PFSK-1 (cell line): ENCODE measurements at regions not wholly inside any gene's neighbourhood (a gene's known extent, or its start where the extent isn't known, plus 50 kb on each side); places are given as distances from the start of the nearest gene placed in this dataset.

ENCODE experiments used
- FOXP2 ChIP-seq: optimal IDR thresholded peaks from 2 replicates; pipeline ENCODE3; 2011; ENCODE audit warnings: borderline replicate concordance, control low read depth, inconsistent platforms; ENCODE audit not compliant: insufficient read depth; ENCODE audit errors: extremely low read length, extremely low read depth
- POLR2AphosphoS5 ChIP-seq: IDR thresholded peaks from 2 replicates; pipeline ENCODE4 v1.6.1; 2012; ENCODE audit warnings: low read depth, mild to moderate bottlenecking, control low read depth, low read length, moderate library complexity
- REST ChIP-seq, 2 experiments: IDR thresholded peaks; 2 replicates each; pipeline versions ENCODE4 v1.6.1 to v1.8.0; 2011 to 2012; ENCODE audit warnings: low read depth in 2 of 2, low read length in 2 of 2, control low read depth in 1 of 2, inconsistent platforms in 1 of 2, mild to moderate bottlenecking in 1 of 2, moderate library complexity in 1 of 2; ENCODE audit not compliant: insufficient read depth in 1 of 2
- SIN3A ChIP-seq: IDR thresholded peaks from 2 replicates; pipeline ENCODE4 v1.6.1; 2012; ENCODE audit warnings: mild to moderate bottlenecking, low read length, moderate library complexity, borderline replicate concordance; ENCODE audit not compliant: insufficient read depth
- TAF1 ChIP-seq: IDR thresholded peaks from 2 replicates; pipeline ENCODE4 v1.6.1; 2012; ENCODE audit warnings: low read length, control low read depth, borderline replicate concordance; ENCODE audit not compliant: insufficient read depth

GRCh38 chr22:47690586-47690985, 928.1 kb downstream of the TBC1D22A start:
- no peak for TF ChIP-seq POLR2AphosphoS5
- no peak for TF ChIP-seq TAF1
- no peak for TF ChIP-seq REST (IDR thresholded peaks at IDR 0.05; ENCODE audit: insufficient read depth in 1 of 2, low read depth in 2 of 2, low read length in 2 of 2)
- no peak for TF ChIP-seq SIN3A
- TF ChIP-seq FOXP2: no peak

GRCh38 chr22:47690166-47690565, 927.7 kb downstream of the TBC1D22A start:
- no peak for TF ChIP-seq REST (IDR thresholded peaks at IDR 0.05; ENCODE audit: insufficient read depth in 1 of 2, low read depth in 2 of 2, low read length in 2 of 2)
- no peak for TF ChIP-seq SIN3A
- TF ChIP-seq FOXP2: no peak
- TF ChIP-seq POLR2AphosphoS5: no peak
- TF ChIP-seq TAF1: no peak

- TF ChIP-seq REST (IDR thresholded peaks at IDR 0.05; ENCODE audit: insufficient read depth in 1 of 2, low read depth in 2 of 2, low read length in 2 of 2) (no peak), FOXP2 (no peak), TAF1 (no peak)
Measured at GRCh38 chr22:47687776-47688175, 925.3 kb downstream of the TBC1D22A start.

GRCh38 chr22:47687346-47687655, 924.9 kb downstream of the TBC1D22A start:
- TF ChIP-seq TAF1 (no peak), POLR2AphosphoS5 (no peak), REST (IDR thresholded peaks at IDR 0.05; ENCODE audit: insufficient read depth in 1 of 2, low read depth in 2 of 2, low read length in 2 of 2) (no peak), FOXP2 (no peak), SIN3A (no peak)

- TF ChIP-seq POLR2AphosphoS5 (no peak), SIN3A (no peak), FOXP2 (no peak), TAF1 (no peak), REST (IDR thresholded peaks at IDR 0.05; ENCODE audit: insufficient read depth in 1 of 2, low read depth in 2 of 2, low read length in 2 of 2) (no peak)
Measured at GRCh38 chr22:47686594-47687345, 924.3 kb downstream of the TBC1D22A start.
